DOHH2 (cell line): ENCODE measurements at regions not wholly inside any gene's neighbourhood (a gene's known extent, or its start where the extent isn't known, plus 50 kb on each side); places are given as distances from the start of the nearest gene placed in this dataset.

Experiments
- EZH2phosphoT487 ChIP-seq: fragments of 200-600 bp; sonication (generic); IDR thresholded peaks from 2 replicates; pipeline ENCODE4 v1.6.1; 2017; ENCODE audit warnings: borderline replicate concordance, mild to moderate bottlenecking, antibody characterized with exemption, low read length, moderate library complexity, mixed read lengths
- TF ChIP-seq, protein P1 (sequence below): fragments of 200-600 bp; sonication (generic); IDR thresholded peaks from one replicate; pipeline ENCODE4 v1.5.1; 2014; ENCODE audit warnings: antibody characterized with exemption, mild to moderate bottlenecking, low read depth, low read length; ENCODE audit not compliant: poor library complexity, severe bottlenecking

DNA sequence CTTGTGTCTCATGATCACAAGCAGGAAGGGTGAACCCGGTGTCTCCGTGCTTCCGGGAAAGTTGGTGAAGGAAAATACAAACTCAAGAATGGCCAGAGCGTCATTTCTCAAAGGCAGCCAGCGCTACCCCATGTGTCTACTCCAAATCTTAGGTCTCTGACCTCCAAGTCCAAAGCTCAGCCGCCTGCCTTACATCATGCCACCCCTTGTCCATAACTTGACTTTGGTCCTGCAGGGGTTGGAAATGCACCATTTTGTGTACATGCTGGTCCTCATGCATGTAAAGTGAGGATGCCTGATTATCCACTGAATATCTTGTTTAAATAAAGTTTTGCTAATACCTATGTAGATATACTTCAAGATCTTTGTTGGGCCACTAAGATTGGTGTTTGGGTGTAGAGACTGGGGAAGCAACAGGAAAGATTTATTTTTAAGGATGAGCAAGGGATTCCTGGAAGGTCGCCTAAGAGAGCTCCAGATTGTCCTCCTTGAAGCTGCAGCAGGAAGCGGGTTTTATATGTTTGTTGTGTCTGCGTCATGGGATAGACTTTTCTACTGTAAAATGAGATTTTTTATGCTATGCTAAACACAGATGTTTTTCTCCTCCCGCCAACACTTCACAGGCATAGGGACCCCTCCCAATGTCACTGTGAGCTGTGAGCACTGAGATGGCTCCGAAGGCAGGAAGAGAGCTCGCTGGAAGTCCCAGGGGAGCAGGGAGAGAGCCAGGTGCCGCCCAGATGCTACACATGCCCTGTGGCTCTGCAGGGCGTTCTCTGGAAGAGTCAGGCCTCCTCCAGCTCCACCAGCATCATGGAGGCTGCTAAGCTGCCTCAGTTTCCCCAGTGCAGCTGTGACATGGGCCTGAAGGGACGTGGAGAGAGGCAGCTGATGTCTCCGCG is 176.2 kb upstream of the HDAC4 start:
- TF ChIP-seq, protein P1, sequence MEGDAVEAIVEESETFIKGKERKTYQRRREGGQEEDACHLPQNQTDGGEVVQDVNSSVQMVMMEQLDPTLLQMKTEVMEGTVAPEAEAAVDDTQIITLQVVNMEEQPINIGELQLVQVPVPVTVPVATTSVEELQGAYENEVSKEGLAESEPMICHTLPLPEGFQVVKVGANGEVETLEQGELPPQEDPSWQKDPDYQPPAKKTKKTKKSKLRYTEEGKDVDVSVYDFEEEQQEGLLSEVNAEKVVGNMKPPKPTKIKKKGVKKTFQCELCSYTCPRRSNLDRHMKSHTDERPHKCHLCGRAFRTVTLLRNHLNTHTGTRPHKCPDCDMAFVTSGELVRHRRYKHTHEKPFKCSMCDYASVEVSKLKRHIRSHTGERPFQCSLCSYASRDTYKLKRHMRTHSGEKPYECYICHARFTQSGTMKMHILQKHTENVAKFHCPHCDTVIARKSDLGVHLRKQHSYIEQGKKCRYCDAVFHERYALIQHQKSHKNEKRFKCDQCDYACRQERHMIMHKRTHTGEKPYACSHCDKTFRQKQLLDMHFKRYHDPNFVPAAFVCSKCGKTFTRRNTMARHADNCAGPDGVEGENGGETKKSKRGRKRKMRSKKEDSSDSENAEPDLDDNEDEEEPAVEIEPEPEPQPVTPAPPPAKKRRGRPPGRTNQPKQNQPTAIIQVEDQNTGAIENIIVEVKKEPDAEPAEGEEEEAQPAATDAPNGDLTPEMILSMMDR = no peak
- TF ChIP-seq EZH2phosphoT487 = no peak
